ENCODE measurements at regions not wholly inside any gene's neighbourhood (a gene's known extent, or its start where the extent isn't known, plus 50 kb on each side); places are given as distances from the start of the nearest gene placed in this dataset.

- peaks cover 31% of the 10 kb centered on the region for H3K4me1 ChIP-seq (ENCODE audit: low read length)
- H3K9me3 ChIP-seq (replicated peaks; ENCODE audit: insufficient read depth, low read length): no peaks in the 10 kb centered on the region
- H3K4me2 ChIP-seq (ENCODE audit: low read depth, low read length): no peak overlapping the region
- no peaks in the 10 kb centered on the region for H3K79me2 ChIP-seq (ENCODE audit: low read length)
- no peak overlapping the region for H2AFZ ChIP-seq (ENCODE audit: low read length)
- no peak overlapping the region for H3K27ac ChIP-seq (ENCODE audit: low read length)
- TF ChIP-seq EZH2phosphoT487 (IDR thresholded peaks at IDR 0.05; ENCODE audit: low read length) (no peak), CTCF (IDR thresholded peaks at IDR 0.05; ENCODE audit: low read length) (no peak), EZH2 (optimal IDR thresholded peaks at IDR 0.05; ENCODE audit: low read depth, low read length) (no peak)
- no peaks in the 10 kb centered on the region for H3K27me3 ChIP-seq (replicated peaks; ENCODE audit: insufficient read depth, low read length)
- H3K9ac ChIP-seq (ENCODE audit: low read length): no peak overlapping the region
- no peak overlapping the region for H3K4me3 ChIP-seq (ENCODE audit: low read length)
- H3K36me3 ChIP-seq (replicated peaks; ENCODE audit: insufficient read depth, low read length): no peaks in the 10 kb centered on the region
- no peak for DNase-seq
- no peaks in the 10 kb centered on the region for H3K9me2 ChIP-seq (replicated peaks; ENCODE audit: insufficient read depth, low read length)
- H4K20me1 ChIP-seq (ENCODE audit: insufficient read depth, low read length): no peaks in the 10 kb centered on the region
- H3F3A ChIP-seq (ENCODE audit: insufficient read depth, low read length): peaks cover 3% of the 10 kb centered on the region; the same call in 1 of the 2 replicates
Measured at GRCh38 chr1:238239343-238239742, 348.6 kb upstream of the ZP4 start.

- Histone ChIP-seq H2AFZ (ENCODE audit: low read length) (peak overlapping the region; percentile 29), H3K36me3 (replicated peaks; ENCODE audit: insufficient read depth, low read length) (no peaks in the 10 kb centered on the region), H3K79me2 (ENCODE audit: low read length) (no peaks in the 10 kb centered on the region), H3K9me2 (replicated peaks; ENCODE audit: insufficient read depth, low read length) (no peaks in the 10 kb centered on the region), H3K27me3 (replicated peaks; ENCODE audit: insufficient read depth, low read length) (no peaks in the 10 kb centered on the region), H3F3A (ENCODE audit: insufficient read depth, low read length) (no peaks in the 10 kb centered on the region), H3K9me3 (replicated peaks; ENCODE audit: insufficient read depth, low read length) (no peaks in the 10 kb centered on the region), H3K27ac (ENCODE audit: low read length) (peak overlapping the region; percentile 12; the same call in 1 of the 2 replicates), H3K4me2 (ENCODE audit: low read depth, low read length) (peak overlapping the region; percentile 49; the same call in 1 of the 2 replicates), H3K4me1 (ENCODE audit: low read length) (peaks cover 18% of the 10 kb centered on the region), H4K20me1 (ENCODE audit: insufficient read depth, low read length) (no peaks in the 10 kb centered on the region), H3K4me3 (ENCODE audit: low read length) (peak overlapping the region; percentile 7; the same call in 1 of the 2 replicates), H3K9ac (ENCODE audit: low read length) (peak overlapping the region; percentile 4; the same call in 1 of the 2 replicates)
- no peak for DNase-seq
- TF ChIP-seq CTCF (IDR thresholded peaks at IDR 0.05; ENCODE audit: low read length) (peak; percentile 22; the same call in 1 of the 2 replicates), EZH2 (optimal IDR thresholded peaks at IDR 0.05; ENCODE audit: low read depth, low read length) (no peak)
Measured at GRCh38 chr1:238233966-238234365, 343.2 kb upstream of the ZP4 start.

- Histone ChIP-seq H4K20me1 (ENCODE audit: insufficient read depth, low read length) (no peaks in the 10 kb centered on the region), H3K36me3 (replicated peaks; ENCODE audit: insufficient read depth, low read length) (no peaks in the 10 kb centered on the region), H3K9me3 (replicated peaks; ENCODE audit: insufficient read depth, low read length) (no peaks in the 10 kb centered on the region), H3F3A (ENCODE audit: insufficient read depth, low read length) (no peaks in the 10 kb centered on the region), H3K27ac (ENCODE audit: low read length) (no peak overlapping the region), H3K4me3 (ENCODE audit: low read length) (no peak overlapping the region), H3K4me2 (ENCODE audit: low read depth, low read length) (no peak overlapping the region), H3K27me3 (replicated peaks; ENCODE audit: insufficient read depth, low read length) (no peaks in the 10 kb centered on the region), H2AFZ (ENCODE audit: low read length) (no peak overlapping the region), H3K9ac (ENCODE audit: low read length) (no peak overlapping the region), H3K9me2 (replicated peaks; ENCODE audit: insufficient read depth, low read length) (no peaks in the 10 kb centered on the region), H3K79me2 (ENCODE audit: low read length) (no peaks in the 10 kb centered on the region), H3K4me1 (ENCODE audit: low read length) (peaks cover 18% of the 10 kb centered on the region)
- no peak for TF ChIP-seq EZH2 (optimal IDR thresholded peaks at IDR 0.05; ENCODE audit: low read depth, low read length)
- no peak for TF ChIP-seq CTCF (IDR thresholded peaks at IDR 0.05; ENCODE audit: low read length)
- no peak for TF ChIP-seq EZH2phosphoT487 (IDR thresholded peaks at IDR 0.05; ENCODE audit: low read length)
- DNase-seq: no peak
Measured at GRCh38 chr1:238232084-238232710, 341.5 kb upstream of the ZP4 start.

Measured in MM.1S (cell line).